ENCODE measurements at regions not wholly inside any gene's neighbourhood (a gene's known extent, or its start where the extent isn't known, plus 50 kb on each side); places are given as distances from the start of the nearest gene placed in this dataset.

DNA sequence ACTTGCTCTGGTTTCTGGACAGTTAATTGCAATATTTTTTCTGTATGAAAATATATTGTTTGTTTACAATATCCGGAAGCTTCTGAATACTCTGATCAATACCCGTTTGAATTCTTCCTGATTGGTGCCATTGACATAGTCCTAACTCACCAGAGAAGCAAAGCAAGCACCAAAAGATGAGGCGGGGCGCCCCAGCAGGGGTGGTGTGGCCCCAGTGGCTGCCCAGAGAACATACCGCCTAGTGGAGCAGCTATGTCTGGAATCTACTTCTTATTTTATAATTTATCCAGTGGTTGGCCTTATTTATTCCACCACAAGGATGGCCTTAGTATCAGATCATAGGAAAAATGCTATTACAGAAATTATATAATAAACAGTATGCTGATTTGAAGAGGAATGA, 610.7 kb downstream of the JRKL start:
- dilution Hi-C loops (cut with HindIII; ENCODE audit: low sequenced_read_pairs, unreplicated experiment) = no loop called here
- H3K23ac ChIP-seq (ENCODE audit: low read depth, low read length) = no peak overlapping the region

More for the DNA sequence above, 610.7 kb downstream of the JRKL start:
- Histone ChIP-seq H3K4me2 (ENCODE audit: low read depth, low read length) (no peak overlapping the region), H3K4me1 (ENCODE audit: control insufficient read depth, insufficient read depth, low read length) (no peaks in the 10 kb centered on the region), H3K18ac (ENCODE audit: low read depth, low read length) (no peak overlapping the region), H4K5ac (ENCODE audit: low read depth, low read length) (no peak overlapping the region), H3K79me1 (ENCODE audit: low read depth in 1 of 2, low read length in 2 of 2) (no peaks in the 10 kb centered on the region), H3K14ac (replicated peaks; ENCODE audit: low read depth, low read length) (no peak overlapping the region), H3K56ac (ENCODE audit: extremely low read depth, insufficient read depth, low read length) (no peak overlapping the region), H3K9me1 (ENCODE audit: insufficient read depth, low read length) (no peaks in the 10 kb centered on the region), H3K36me3 (ENCODE audit: control insufficient read depth, insufficient read depth, low read length) (no peaks in the 10 kb centered on the region), H3K4me3 (ENCODE audit: insufficient read depth, low read depth, low read length) (no peak overlapping the region), H3K9ac (ENCODE audit: low read depth, low read length) (no peak overlapping the region), H3K27ac (ENCODE audit: insufficient read depth, low read length) (no peak overlapping the region), H4K8ac (ENCODE audit: low read depth in 2 of 2, low read length in 2 of 2) (no peak overlapping the region), H2AK5ac (ENCODE audit: low read depth, low read length) (no peak overlapping the region), H2AFZ (replicated peaks; ENCODE audit: low read length, poor library complexity) (no peak overlapping the region), H3K9me3 (ENCODE audit: control insufficient read depth, insufficient read depth, low read length) (peaks cover 2% of the 10 kb centered on the region; the same call in 1 of the 2 replicates), H2BK5ac (ENCODE audit: low read depth, low read length, poor library complexity, severe bottlenecking) (no peak overlapping the region), H4K91ac (ENCODE audit: insufficient read depth, low read depth, low read length) (no peak overlapping the region), H3K4ac (ENCODE audit: low read depth, low read length) (no peak overlapping the region), H2BK20ac (ENCODE audit: low read depth, low read length) (no peak overlapping the region), H2BK120ac (ENCODE audit: low read depth, low read length) (no peak overlapping the region), H2AK9ac (replicated peaks; ENCODE audit: low read depth, low read length, poor library complexity) (no peak overlapping the region), H3K27me3 (ENCODE audit: control insufficient read depth, insufficient read depth, low read length) (no peaks in the 10 kb centered on the region), H2BK15ac (ENCODE audit: low read depth, low read length) (no peak overlapping the region), H4K20me1 (ENCODE audit: insufficient read depth, low read length) (no peaks in the 10 kb centered on the region)
- TF ChIP-seq MAFK (IDR thresholded peaks at IDR 0.05; ENCODE audit: low read depth, low read length) (no peak), RFX5 (IDR thresholded peaks at IDR 0.05; ENCODE audit: low read depth, low read length) (no peak), SMC3 (IDR thresholded peaks at IDR 0.05; ENCODE audit: low read depth, low read length) (no peak), BHLHE40 (IDR thresholded peaks at IDR 0.05; ENCODE audit: low read depth, low read length) (no peak), MAZ (IDR thresholded peaks at IDR 0.05; ENCODE audit: borderline replicate concordance, low read depth, low read length) (no peak), POLR2A (IDR thresholded peaks at IDR 0.05; ENCODE audit: low read depth, low read length) (no peak), CEBPB (IDR thresholded peaks at IDR 0.05; ENCODE audit: low read depth, low read length) (no peak)
- TF ChIP-seq, protein P1, sequence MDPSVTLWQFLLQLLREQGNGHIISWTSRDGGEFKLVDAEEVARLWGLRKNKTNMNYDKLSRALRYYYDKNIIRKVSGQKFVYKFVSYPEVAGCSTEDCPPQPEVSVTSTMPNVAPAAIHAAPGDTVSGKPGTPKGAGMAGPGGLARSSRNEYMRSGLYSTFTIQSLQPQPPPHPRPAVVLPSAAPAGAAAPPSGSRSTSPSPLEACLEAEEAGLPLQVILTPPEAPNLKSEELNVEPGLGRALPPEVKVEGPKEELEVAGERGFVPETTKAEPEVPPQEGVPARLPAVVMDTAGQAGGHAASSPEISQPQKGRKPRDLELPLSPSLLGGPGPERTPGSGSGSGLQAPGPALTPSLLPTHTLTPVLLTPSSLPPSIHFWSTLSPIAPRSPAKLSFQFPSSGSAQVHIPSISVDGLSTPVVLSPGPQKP (IDR thresholded peaks at IDR 0.05; ENCODE audit: borderline replicate concordance, low read depth, low read length) = no peak
- in situ Hi-C loops (cut with MboI; ENCODE audit: low sequenced_read_pairs) (no loop called here), intact Hi-C loops (cut with micrococcal nuclease) (no loop called here)
- BruUV-seq (replicated peaks) = no TSS peak
- ATAC-seq (ENCODE audit: low read depth) (no peak), DNase-seq (no peak)
- ChIA-PET POLR2A (ENCODE audit: unreplicated experiment) (no interaction called here), CTCF (interaction anchor here (0.6 kb wide), 1 partner anchor 19 kb away, joined by 5 read pairs; no protein-coding TSS in a partner anchor)
- WGBS, 2 experiments (ENCODE audit: extremely low coverage in 2 of 2, insufficient read length in 1 of 2) = no CpG with 5 or more reads among the region's 5 CpGs

Measured in IMR-90 (cell line).